DMS153 treated with DMSO at 0.1 percent for 48 hours (cell line): ENCODE measurements at regions not wholly inside any gene's neighbourhood (a gene's known extent, or its start where the extent isn't known, plus 50 kb on each side); places are given as distances from the start of the nearest gene placed in this dataset.
"Not testable (repeated sequence)": the region's sequence is repeated elsewhere in the genome, so short reads cannot be mapped to it uniquely, and the experiment has no call there.

Experiments used
- DNase-seq: peaks from one replicate; lab custom pipeline; 2025; ENCODE audit not compliant: unreplicated experiment; lab: John Stamatoyannopoulos, UW

DNA sequence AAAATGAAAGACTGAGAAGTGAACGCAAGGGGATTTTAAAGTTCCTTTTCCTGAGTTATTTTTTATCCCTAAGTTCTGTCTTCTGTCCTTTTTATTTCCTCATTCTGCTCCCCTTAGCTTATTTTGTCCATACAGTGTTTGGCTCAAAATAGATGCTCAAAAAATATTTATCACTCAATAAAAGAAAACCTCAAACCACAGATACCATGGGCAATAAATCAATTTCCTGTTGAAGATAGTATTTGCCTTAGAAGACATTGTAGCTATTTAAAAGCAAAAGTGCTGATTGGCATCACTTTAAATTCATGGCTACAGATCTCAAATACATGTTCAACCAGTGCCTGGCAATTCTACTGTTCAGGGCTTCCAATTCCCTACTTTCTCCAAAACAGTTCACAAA is 316.5 kb upstream of the ADAMTS9 start:
- DNase-seq: no peak

DNA sequence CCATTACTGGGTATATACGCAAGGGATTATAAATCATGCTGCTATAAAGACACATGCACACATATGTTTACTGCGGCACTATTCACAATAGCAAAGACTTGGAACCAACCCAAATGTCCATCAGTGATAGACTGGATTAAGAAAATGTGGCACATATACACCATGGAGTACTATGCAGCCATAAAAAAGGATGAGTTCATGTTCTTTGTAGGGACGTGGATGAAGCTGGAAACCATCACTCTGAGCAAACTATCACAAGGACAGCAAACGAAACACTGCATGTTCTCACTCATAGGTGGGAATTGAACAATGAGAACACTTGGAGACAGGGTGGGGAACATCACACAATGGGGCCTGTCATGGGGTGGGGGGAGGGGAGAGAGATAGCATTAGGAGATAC is 313.3 kb upstream of the ADAMTS9 start:
- DNase-seq: not testable (repeated sequence)

DNA sequence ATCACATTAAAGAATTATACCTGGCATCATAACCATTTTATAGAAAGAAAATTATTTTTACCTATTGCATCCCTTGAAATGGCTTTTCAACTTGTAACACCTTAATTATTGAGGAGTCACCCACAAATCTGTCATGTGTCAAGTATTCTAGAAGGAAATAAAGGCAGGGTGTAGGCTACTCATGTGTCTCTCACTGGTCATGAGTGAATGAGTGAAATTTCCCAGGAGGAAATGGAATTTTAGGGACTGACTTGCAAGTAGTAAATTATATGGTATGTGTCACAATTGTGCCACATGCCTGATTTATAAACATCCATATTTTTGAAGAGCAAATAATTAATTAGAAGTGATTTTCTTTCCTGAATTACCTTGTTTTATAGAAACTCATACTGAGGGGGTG is 310.5 kb upstream of the ADAMTS9 start:
- no peak for DNase-seq

DNA sequence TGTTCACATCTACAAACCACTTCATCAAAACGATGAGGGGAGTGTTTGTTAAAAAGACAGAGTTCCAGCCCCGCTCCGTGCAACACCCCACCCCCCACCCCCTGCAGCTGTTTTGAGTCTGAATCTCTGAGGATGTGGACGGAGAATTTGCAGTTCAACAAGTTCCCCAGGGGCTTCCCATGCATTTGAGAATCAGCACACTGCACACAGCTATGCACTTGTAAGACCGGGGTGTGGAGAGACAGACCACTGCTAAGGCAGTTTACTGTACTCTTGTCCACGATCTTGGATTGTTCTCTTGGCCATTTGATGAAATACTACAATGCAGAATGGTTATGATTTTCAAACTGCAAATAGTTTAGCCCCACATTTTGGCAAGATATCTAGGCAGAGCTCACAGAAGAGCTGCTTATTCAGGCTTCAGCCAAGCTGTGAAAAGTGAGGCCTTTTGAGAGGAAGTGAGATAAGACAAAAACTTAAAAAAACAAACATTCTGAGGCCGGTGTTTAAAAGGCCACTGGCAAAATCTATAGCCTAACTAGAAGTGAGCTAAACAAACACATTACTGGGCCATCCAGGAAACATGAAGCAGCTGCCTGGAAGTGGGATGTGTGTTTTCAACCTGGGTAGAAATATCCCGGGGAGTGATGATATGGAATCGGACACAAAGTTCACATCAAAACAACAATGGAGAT is 308.2 kb upstream of the ADAMTS9 start:
- no peak for DNase-seq

DNA sequence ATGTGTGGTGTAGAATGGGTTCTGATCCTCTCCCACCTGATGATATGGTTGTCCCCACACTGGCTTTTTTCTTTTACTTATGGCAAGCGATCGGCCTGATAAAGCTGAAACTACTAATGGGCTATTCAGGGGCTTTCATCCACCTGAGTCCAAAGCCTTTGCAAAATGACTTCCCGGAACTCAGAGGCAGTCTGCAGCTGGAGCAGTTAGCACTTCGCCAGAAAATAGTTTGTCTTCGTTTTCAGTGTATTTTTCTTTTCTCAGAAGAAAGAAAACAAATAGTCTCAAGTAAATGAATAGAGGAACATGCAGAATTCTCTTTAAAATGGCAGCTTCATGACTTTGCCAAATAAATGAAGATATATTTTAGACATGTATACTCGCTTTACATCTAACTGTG is 306.0 kb upstream of the ADAMTS9 start:
- DNase-seq: no peak

DNA sequence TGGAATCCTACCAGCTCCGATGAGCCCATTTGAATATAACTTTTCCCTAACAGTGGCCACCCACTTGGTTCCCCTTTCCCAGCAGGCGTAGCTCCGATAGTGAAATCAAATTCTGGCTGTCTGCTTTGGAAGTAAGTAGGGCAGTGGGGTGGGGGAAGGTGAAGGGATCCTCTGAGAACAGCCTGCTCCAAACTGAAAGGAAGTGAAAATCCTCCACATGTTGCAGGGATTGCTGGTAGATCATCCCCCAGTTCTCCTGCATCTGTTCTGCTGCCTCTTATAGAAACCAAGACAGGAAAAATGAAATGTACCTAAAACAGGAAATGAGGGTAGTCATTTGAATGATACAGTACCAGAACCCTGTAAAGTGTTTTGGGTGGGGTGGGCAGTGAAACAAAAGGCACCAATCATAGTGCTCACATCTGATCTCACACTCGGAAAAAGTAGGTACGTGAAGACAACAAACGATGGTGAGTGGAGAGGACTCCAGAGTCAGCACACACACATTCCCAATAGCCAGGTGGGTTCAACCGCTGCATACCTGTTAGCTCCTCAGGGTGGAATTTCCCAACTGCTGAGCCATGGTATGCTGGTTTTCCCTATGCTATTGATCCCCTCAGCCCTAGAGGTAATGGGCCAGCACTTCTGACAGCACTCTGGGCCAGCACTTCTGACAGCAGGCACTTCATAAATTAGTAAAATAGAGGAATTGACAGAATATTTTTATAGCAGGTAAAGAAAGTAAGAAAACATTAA is 304.9 kb upstream of the ADAMTS9 start:
- DNase-seq: no peak

DNA sequence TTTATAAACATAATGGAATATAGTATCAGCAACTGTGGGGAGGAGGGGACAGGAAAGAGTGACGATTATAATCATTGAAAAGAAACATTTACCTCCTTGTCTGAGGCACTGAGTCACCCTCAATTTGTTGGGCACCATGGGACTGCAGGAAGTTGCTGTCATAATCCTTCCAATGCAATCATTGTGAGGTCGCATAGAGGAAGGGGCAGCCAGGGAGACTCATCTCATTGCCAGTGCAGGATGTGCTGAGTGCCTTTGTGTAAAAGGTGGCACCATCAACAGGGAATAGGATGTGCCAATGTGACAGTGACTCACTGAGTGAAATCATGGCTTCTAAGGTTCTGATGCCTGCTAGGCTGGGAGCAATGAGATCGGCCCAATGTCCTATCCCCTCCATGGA is 300.4 kb upstream of the ADAMTS9 start:
- no peak for DNase-seq

DNA sequence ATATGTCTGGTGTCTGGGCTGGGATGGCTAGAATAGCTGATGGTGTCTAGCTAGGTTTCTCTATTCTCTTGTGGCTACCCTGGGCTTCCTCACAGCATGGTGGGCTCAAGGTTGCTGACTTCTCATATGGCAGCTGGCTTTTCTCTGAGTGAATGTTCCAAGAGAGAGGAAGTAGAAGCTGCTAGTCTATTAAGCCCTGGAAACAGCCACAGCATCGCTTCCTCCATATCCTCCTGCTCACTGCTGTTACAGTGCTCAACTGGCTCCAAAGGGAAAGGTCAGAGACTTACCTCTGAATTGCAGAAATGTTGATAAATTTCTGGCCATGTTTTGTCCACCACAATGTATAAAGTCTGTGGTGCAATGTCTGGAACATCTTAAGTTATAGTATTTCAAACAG is 299.9 kb upstream of the ADAMTS9 start:
- DNase-seq: no peak

DNA sequence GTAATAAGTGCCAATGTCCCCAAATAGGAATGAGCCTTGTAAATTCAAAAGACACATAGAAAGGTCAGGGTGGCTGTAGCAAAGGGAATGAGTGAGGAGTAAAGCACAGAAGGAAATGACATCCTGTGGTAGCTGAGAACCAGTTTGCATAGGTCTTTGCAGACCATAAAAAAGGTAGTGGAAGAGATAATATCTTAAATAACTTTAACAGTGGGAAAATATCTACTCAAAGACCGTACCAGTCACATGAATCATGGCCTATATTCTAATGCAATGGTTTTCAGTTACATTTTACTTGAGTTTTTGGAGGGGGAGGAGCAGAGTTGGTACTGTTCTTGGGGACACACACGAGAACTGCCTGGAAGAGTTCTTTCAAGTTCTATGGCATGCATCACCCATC is 297.3 kb upstream of the ADAMTS9 start:
- no peak for DNase-seq

DNA sequence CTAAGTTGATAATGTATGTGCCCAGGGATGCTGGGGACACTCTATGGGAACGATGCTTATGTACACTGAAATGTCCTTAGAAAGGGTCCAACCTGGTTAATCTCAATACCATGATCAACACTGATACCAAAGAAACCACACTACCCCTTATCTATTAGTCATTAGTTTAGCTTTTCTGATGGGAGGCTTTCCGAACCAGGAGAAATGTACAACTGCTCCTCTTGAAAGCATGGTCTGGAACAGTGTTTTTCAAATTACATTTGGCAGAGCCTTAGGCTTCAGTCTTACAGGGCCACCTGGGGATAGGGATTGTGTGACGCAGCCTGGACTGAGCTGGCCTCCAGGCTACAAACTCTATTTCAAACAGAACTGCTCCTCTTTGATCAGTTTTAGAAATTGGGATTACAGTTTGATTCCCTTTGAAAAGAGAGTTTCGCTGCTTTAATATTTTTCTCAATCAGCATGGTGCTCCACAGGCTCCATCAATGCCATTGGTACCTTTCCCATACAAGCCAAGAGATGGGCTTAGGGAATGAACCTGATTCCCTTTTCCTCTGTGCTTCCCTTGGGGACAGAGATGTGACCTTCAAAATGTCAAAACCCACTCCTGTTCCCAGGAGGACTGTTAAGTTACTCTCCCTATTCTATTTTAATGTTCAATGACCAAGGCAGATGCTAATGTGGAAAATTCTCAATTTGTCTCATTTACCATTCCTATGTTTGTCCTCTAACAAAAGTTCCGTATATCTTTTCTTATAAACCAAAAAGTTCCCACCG is 296.0 kb upstream of the ADAMTS9 start:
- DNase-seq: no peak

DNA sequence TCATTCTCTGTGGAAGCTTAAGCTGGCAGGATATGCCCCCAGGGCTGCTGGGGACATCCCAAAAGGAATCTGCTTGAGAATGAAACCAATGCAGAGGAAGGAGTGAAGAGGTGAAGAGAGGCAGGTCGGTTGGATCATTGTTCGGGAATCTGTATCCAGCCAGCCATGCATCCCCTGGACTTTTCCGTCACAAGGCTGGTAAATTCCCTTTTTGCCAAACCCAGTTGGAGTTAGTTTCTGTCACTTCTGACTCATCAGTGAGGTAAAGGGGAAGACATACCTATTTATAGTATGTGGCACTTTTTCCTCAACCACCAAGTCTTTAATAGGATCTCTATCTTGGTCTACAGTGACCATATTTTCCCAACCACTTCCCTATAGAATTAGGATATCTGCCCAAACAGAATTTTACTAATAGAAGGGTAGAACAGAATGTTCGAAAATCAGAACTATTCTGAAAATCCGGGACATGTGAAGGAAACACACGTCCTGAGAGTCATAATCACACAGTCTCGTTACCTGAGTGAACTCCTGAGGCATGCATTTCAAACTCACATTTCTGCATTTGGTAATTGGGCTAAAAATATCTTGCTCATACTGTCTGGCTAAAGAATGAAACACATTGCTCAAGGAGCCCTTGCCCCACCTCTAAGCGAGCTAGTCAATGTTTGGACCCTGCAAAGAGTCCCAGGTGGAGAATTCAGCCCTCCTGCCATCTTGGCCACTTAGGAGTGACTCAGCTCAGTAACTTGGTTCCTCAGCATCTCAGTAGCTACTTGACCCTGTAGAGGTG is 289.7 kb upstream of the ADAMTS9 start:
- DNase-seq: no peak

DNA sequence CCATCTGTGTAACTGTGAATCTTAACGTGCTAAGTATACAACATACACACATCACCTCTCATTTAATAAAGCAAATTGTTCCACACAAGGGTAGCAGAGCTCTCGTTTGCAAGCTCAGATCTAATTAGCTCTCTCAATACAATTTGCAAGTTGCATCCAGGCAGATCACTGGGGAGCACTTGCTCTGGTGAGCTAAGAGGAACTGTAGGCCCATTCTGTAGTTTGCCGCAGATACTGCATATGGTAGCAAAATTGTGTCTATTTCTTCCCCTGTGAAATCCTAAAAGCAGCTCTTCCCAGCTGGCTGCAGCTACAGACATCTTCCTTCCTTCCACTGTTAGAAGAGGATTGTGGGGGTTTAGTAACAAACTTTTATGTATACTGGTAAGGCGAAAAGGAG is 288.7 kb upstream of the ADAMTS9 start:
- DNase-seq: no peak

DNA sequence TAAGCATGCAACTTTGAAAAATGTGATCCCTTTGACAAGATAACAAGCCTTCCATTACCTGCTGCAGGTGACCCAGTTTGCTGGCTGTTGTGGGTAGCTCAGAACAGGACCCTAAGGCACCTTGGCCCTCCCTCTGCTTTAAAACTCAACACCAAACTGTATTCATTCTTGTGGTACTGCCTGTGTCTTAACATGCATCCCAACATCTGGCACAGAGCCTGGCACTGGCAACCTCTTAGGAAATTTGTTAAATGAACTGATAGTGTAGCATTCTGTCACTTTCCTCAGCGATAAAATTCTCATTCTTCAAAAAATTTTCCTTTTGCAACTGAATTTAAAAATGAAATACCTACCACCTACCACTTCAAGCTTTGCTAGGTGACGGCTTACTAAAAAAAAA is 287.3 kb upstream of the ADAMTS9 start:
- no peak for DNase-seq

DNA sequence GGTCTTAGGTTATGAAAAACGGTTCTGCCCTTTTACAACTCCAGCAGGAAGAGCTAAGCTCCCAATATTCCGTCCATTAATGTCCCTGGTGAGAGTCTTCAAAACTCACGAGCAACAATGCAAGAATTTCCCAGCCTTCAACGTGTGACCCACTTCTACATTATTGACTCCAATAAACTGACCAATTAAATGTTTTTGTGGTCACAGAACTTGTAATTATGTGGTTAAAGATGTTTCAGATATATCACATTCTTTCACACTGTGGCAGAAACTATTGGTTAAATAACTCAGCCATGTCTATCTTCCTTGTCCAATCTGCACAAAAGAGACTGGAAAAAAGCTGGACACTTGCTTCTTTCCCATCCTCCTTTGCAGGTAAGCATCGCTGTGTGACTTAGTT is 286.6 kb upstream of the ADAMTS9 start:
- DNase-seq: no peak

DNA sequence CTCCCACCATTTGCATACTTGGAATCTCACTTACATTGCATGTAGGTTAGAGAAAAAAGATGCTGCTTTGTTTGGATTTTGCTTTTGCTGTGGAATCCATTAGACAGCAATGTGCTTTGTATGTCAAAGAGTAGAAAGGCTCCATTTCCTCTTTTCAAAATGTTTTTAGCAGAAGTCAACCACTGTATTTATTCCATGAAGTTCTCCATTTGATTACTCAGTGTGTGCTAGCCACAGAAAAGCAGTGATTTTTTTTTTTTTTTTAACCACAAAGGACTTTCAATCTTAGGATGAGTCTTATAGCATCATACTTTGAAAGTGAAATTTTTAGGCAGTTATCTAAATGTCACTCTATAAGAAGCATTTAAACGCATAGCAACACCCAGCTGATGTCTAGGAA is 285.0 kb upstream of the ADAMTS9 start:
- DNase-seq: no peak

DNA sequence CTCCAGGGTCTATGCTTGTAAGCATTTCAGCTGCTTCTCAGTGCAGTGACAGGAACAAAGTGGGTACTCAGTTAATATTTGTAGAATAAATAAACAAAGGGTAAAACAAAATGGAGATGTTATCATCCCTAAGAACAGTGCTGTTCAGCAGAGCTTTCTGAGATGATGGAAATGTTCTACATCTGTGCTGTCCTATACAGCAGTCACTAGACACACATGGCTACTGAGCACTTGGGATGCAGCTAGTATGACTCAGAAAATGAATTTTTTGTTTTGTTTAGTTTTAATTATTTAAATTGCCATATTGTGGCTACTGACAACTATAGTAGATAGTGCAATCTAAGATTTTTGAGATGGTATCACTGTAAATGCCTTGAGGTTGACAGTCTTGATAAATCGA is 283.8 kb upstream of the ADAMTS9 start:
- DNase-seq: no peak

DNA sequence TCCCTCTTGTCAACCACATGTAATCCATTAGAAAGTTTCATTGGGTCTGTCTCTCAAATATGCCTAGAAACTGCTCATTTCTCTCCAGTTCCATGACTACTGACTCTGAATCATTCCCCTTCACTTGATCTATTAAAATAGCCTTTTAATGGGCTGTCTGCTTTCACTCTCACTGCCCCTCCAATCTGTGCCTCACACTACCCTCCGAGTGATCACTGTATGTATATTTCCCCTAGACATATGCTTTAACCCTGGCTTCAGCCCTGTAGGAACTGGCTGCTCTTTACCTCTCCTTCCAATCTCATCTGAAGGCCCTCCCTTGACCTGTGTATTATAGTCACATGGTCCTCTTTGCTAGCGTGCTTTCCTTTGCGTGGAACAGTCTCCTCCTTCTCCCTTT is 282.8 kb upstream of the ADAMTS9 start:
- DNase-seq: no peak

DNA sequence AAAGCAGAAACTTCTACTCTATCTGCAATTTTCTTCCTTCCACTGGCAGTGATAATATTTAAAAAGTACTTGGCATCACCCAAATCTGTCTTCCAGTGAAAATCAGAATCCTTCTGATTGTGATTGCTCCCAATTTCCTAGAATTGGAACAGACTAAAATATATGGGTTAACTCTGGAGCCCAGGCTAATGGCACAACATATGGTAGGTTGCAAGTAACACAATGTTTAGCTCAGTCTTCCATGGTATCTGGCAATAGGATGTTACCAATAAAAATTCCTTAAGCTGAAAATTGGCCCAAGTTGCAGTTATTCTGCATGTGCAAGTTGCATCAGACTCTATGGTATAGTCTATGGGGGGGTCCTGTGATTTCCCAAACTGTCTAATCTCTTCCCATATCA is 273.5 kb upstream of the ADAMTS9 start:
- DNase-seq: no peak

DNA sequence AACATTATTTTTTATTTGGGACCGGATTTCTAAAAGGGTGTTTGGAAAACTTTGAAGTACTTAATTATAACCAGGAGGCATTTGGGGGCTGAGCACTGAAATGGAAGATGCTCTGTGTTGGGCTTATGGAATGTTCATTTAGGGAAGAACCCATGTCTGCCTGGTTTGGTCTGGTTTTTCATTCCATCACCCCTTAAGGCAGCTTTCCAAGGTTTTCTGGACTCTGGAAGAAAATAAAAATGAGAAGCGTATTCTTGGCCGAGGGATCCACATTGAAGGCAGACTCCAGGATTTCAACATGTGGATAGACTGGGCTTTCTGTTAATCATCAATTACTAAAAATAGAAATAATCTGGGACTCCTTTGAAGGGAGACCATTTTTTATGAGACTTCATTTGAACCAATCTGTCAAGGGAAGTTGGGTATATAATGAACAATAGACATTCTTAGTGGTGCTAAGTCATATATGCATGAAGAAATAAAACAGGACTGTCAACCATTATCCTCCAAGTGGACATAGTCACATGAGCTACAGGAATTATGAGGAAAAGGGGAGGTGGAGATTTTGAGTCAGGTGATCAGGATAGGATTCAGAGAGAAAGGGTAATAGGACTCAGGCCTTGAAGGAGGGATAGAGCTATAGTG is 270.5 kb upstream of the ADAMTS9 start:
- DNase-seq: no peak

DNA sequence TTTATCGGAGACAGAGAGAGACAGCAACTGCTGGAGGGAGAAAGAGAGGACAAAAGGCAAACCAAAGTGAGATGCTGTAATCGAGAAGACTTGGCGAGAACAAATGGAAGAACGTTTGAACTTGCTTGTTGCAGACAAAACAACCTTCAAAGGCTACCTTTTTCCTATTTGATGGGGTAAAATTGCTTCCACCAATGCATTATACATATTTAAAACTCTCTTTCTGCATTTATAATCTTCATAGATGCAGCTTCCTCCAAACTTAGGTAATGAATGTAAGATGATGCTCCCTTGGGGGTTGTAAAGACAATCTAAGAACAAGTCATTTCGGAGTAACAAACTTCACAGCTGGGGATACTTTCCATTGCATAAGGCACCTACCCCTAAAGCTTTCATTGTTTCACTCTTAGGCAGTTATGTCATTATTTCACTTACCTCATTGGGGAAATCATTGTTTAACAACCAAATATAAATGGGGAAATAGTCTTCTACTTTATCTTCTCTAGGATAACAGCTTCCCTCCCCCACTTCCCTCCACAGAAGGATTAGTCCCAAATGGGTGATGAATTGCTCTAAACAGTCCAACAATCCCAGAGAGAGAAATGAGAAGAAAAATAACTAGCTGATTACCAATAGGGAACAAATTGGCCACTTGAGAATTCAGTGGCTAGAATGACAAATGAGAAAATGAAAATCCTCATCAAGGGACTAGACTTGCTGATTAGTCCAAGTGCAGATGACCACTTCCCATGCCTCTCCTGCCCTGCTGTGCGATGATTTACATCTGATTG is 269.8 kb upstream of the ADAMTS9 start:
- DNase-seq: no peak
